OCI-LY3 (cell line): ENCODE measurements at regions not wholly inside any gene's neighbourhood (a gene's known extent, or its start where the extent isn't known, plus 50 kb on each side); places are given as distances from the start of the nearest gene placed in this dataset.

ENCODE experiments used
- H2AFZ ChIP-seq: fragments of 200-600, 300-600 bp; shearing (Covaris generic); 2 replicates; pipeline ENCODE4 v1.6.0; 2014; ENCODE audit warnings: antibody characterized with exemption, low read depth, low read length
- H3K27ac ChIP-seq: fragments of 200-600, 300-600 bp; sonication (generic); 2 replicates; pipeline ENCODE4 v1.5.1; 2014; ENCODE audit warnings: mild to moderate bottlenecking, low read length, moderate library complexity, mixed read lengths
- H3K27me3 ChIP-seq: fragments of 200-600, 300-600 bp; sonication (generic); 2 replicates; pipeline ENCODE4 v1.6.1; 2014; ENCODE audit warnings: low read depth, low read length, mixed read lengths
- H3K36me3 ChIP-seq: fragments of 200-600, 300-600 bp; sonication (generic); replicated peaks from 2 replicates; pipeline ENCODE3; 2014; ENCODE audit warnings: low read depth, low read length, mixed read lengths
- H3K4me1 ChIP-seq: fragments of 300-600, 200-600 bp; sonication (generic); 2 replicates; pipeline ENCODE4 v1.6.1; 2014; ENCODE audit warnings: low read length, mixed read lengths
- H3K4me2 ChIP-seq: fragments of 200-600, 300-600 bp; sonication (generic); 2 replicates; pipeline ENCODE4 v1.6.1; 2014; ENCODE audit warnings: low read length, mixed read lengths
- H3K4me3 ChIP-seq: fragments of 300-600, 200-600 bp; sonication (generic); 2 replicates; pipeline ENCODE4 v1.5.1; 2014; ENCODE audit warnings: antibody characterized with exemption, mild to moderate bottlenecking, low read length, moderate library complexity
- H3K79me2 ChIP-seq: fragments of 300-600, 200-600 bp; shearing (Covaris generic); 2 replicates; pipeline ENCODE4 v1.6.1; 2014; ENCODE audit warnings: mild to moderate bottlenecking, low read length, mixed read lengths
- H3K9ac ChIP-seq: fragments of 300-600, 200-600 bp; shearing (Covaris generic); 2 replicates; pipeline ENCODE4 v1.6.0; 2014; ENCODE audit warnings: mild to moderate bottlenecking, low read length, moderate library complexity
- H3K9me3 ChIP-seq: fragments of 200-600, 300-600 bp; shearing (Covaris generic); 2 replicates; pipeline ENCODE4 v1.6.1; 2014; ENCODE audit warnings: low read length, mixed read lengths; ENCODE audit not compliant: insufficient read depth
- H4K20me1 ChIP-seq: fragments of 200-600, 300-600 bp; sonication (generic); 2 replicates; pipeline ENCODE4 v1.6.1; 2016; ENCODE audit warnings: low read length, mixed read lengths; ENCODE audit not compliant: insufficient read depth
- CTCF ChIP-seq: fragments of 200-600, 300-600 bp; sonication (generic); IDR thresholded peaks from 2 replicates; pipeline ENCODE4 v1.5.1; 2014; ENCODE audit warnings: antibody characterized with exemption, low read length, low read depth
- EZH2phosphoT487 ChIP-seq: fragments of 200-600 bp; shearing (Covaris generic); IDR thresholded peaks from 2 replicates; pipeline ENCODE4 v1.6.1; 2018; ENCODE audit warnings: antibody characterized with exemption, mixed run types, low read depth

- Histone ChIP-seq H4K20me1 (no peaks in the 10 kb centered on the region), H3K27ac (no peak overlapping the region), H3K36me3 (no peaks in the 10 kb centered on the region), H3K9ac (no peak overlapping the region), H2AFZ (no peak overlapping the region), H3K9me3 (no peaks in the 10 kb centered on the region), H3K4me2 (no peak overlapping the region), H3K4me3 (no peak overlapping the region), H3K79me2 (no peaks in the 10 kb centered on the region), H3K4me1 (no peaks in the 10 kb centered on the region), H3K27me3 (no peaks in the 10 kb centered on the region)
- TF ChIP-seq EZH2phosphoT487 (no peak), CTCF (no peak)
Observed at GRCh38 chr16:17983847-17984639, 352.5 kb downstream of the NPIPA8 start.

GRCh38 chr16:17983114-17983513 is 353.4 kb downstream of the NPIPA8 start:
- Histone ChIP-seq H3K4me2 (no peak overlapping the region), H3K9me3 (no peaks in the 10 kb centered on the region), H4K20me1 (no peaks in the 10 kb centered on the region), H3K4me3 (no peak overlapping the region), H3K4me1 (no peaks in the 10 kb centered on the region), H3K9ac (no peak overlapping the region), H3K27ac (no peak overlapping the region), H2AFZ (no peak overlapping the region), H3K36me3 (no peaks in the 10 kb centered on the region), H3K79me2 (no peaks in the 10 kb centered on the region), H3K27me3 (no peaks in the 10 kb centered on the region)
- TF ChIP-seq CTCF: no peak
- no peak for TF ChIP-seq EZH2phosphoT487

- Histone ChIP-seq H3K9me3 (no peaks in the 10 kb centered on the region), H3K79me2 (no peaks in the 10 kb centered on the region), H3K27me3 (no peaks in the 10 kb centered on the region), H3K27ac (no peak overlapping the region), H2AFZ (no peak overlapping the region), H3K9ac (no peak overlapping the region), H4K20me1 (no peaks in the 10 kb centered on the region), H3K4me3 (no peak overlapping the region), H3K36me3 (no peaks in the 10 kb centered on the region), H3K4me2 (no peak overlapping the region), H3K4me1 (no peaks in the 10 kb centered on the region)
- TF ChIP-seq EZH2phosphoT487 (no peak), CTCF (no peak)
Observed at GRCh38 chr16:17977260-17977659, 359.3 kb downstream of the NPIPA8 start.

GRCh38 chr16:17972460-17972943 is 364.0 kb downstream of the NPIPA8 start:
- H3K79me2 ChIP-seq: no peaks in the 10 kb centered on the region
- H3K4me3 ChIP-seq: no peak overlapping the region
- H3K4me1 ChIP-seq: no peaks in the 10 kb centered on the region
- no peak overlapping the region for H3K4me2 ChIP-seq
- no peak overlapping the region for H2AFZ ChIP-seq
- H3K9me3 ChIP-seq: no peaks in the 10 kb centered on the region
- peaks cover 15% of the 10 kb centered on the region; the same call in 1 of the 2 replicates for H3K27me3 ChIP-seq
- TF ChIP-seq EZH2phosphoT487 (no peak), CTCF (no peak)
- H3K36me3 ChIP-seq: no peaks in the 10 kb centered on the region
- H4K20me1 ChIP-seq: no peaks in the 10 kb centered on the region
- H3K27ac ChIP-seq: no peak overlapping the region
- H3K9ac ChIP-seq: no peak overlapping the region
